ENCODE measurements at regions not wholly inside any gene's neighbourhood (a gene's known extent, or its start where the extent isn't known, plus 50 kb on each side); places are given as distances from the start of the nearest gene placed in this dataset.

DNA sequence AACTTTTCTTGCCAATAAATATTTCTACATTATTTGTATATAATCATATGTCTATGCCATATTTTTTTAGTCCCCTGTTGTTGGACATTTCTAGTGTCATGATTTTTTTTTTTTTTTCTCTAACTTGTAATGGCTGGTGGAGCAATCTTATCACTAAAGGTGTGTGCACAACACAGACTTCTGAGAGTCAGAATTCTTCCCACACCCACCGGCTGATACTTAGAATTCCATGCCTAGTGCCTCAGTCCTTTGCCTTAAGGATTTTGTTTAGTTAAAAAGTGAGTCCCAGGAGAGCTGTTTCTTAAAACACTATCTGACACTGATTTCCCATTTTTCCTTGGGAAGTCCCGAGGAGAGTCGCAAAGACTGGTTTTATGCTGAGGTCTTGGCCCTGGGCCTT, 87.7 kb upstream of the BARX2 start:
- H3K9me3 Mint-ChIP-seq = no peaks in the 10 kb centered on the region

DNA sequence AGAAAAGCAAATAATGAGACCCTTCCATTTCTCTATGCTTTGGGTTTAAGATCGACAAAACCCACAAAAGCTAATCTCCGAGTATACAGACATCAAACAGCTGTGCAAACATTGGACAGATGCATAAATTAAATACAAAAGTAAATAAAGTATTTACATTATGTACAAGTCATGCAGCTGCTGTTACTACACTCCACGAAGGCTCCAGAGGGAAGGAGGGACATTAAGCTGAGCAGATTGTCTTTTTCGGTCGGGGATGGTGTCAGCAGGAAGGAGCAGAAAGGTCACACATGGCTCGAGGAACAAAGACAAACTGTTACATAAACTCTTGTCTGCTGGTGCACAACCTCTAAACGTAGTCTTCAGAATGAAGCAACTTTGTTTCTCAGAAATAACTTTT, 88.8 kb upstream of the BARX2 start:
- Mint-ChIP-seq H3K4me1 (ENCODE audit: low read depth) (peaks cover 2% of the 10 kb centered on the region), H3K4me3 (no peak overlapping the region), H3K27me3 (peaks cover 26% of the 10 kb centered on the region), H3K9me3 (no peaks in the 10 kb centered on the region), H3K36me3 (no peaks in the 10 kb centered on the region), H3K27ac (no peak overlapping the region)
- ChIA-PET POLR2A (no interaction called here), CTCF (interaction anchor here (0.8 kb wide), 1 partner anchor 14 kb away, joined by 3 read pairs; no protein-coding TSS in a partner anchor)
- intact Hi-C loops (cut with micrococcal nuclease) = no loop called here
- DNase-seq = no peak

More for the DNA sequence above, 87.7 kb upstream of the BARX2 start:
- ChIA-PET POLR2A (no interaction called here), CTCF (no interaction called here)
- H3K27ac Mint-ChIP-seq = no peak overlapping the region
- DNase-seq = no peak
- intact Hi-C loops (cut with micrococcal nuclease) = no loop called here
- peaks cover 2% of the 10 kb centered on the region for H3K4me1 Mint-ChIP-seq (ENCODE audit: low read depth)
- H3K36me3 Mint-ChIP-seq = no peaks in the 10 kb centered on the region
- no peak overlapping the region for H3K4me3 Mint-ChIP-seq
- peaks cover 24% of the 10 kb centered on the region for H3K27me3 Mint-ChIP-seq

DNA sequence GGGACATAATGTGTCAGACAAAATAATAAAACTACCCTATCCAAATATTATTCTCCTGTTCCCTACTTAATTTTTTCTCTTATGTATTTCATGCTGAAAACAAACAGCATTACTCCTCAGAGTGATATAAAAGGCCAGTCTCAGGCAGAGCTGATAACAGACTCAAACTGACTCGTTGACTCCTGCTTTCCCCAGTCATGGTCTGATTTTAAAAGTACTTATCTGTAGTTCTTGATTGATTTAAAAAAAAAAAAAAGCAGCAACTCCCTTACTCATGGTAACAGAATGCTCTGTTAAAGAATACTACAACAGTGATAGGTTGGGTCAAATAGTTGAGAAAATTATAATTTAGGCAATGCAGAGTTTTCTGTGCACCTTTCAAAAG, 90.3 kb upstream of the BARX2 start:
- ChIA-PET CTCF (no interaction called here), POLR2A (no interaction called here)
- Mint-ChIP-seq H3K4me1 (ENCODE audit: low read depth) (peaks cover 5% of the 10 kb centered on the region), H3K9me3 (no peaks in the 10 kb centered on the region), H3K27ac (no peak overlapping the region), H3K4me3 (no peak overlapping the region), H3K36me3 (no peaks in the 10 kb centered on the region), H3K27me3 (peaks cover 26% of the 10 kb centered on the region)
- intact Hi-C loops (cut with micrococcal nuclease) = no loop called here
- DNase-seq = no peak

- DNase-seq = no peak
- no peak overlapping the region for H3K27ac Mint-ChIP-seq
- peaks cover 12% of the 10 kb centered on the region for H3K4me1 Mint-ChIP-seq (ENCODE audit: low read depth)
- peaks cover 15% of the 10 kb centered on the region for H3K27me3 Mint-ChIP-seq
- no peaks in the 10 kb centered on the region for H3K9me3 Mint-ChIP-seq
- no peak overlapping the region for H3K4me3 Mint-ChIP-seq
- intact Hi-C loops (cut with micrococcal nuclease) = no loop called here
- no peaks in the 10 kb centered on the region for H3K36me3 Mint-ChIP-seq
- CTCF ChIA-PET = no interaction called here
- POLR2A ChIA-PET = no interaction called here
Observed at GRCh38 chr11:129283141-129283540, 91.0 kb upstream of the ARHGAP32 start.

DNA sequence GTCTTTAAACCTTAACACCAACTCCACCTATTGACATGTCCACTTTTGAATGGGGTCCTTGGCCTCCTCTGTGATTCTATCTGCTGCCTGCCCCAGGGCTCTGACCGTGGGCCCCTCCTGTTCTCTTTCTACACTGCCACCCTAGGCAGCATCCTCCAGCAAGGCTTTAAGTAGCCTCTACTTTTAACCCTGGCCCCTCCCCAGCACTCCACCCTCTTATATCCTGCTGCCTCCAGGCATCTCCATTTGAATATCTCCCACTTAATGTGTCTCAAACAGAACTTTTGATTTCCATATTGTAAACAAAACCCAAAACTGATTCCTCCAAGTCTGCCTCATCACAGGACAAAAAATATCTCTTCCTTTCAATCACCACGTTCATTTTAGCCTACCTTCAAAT, 90.5 kb upstream of the ARHGAP32 start:
- POLR2A ChIA-PET = no interaction called here
- Mint-ChIP-seq H3K27ac (no peak overlapping the region), H3K9me3 (no peaks in the 10 kb centered on the region), H3K27me3 (peaks cover 20% of the 10 kb centered on the region), H3K36me3 (no peaks in the 10 kb centered on the region), H3K4me1 (ENCODE audit: low read depth) (peaks cover 12% of the 10 kb centered on the region), H3K4me3 (no peak overlapping the region)
- intact Hi-C loops (cut with micrococcal nuclease) = no loop called here
- CTCF ChIA-PET = no interaction called here
- no peak for DNase-seq

DNA sequence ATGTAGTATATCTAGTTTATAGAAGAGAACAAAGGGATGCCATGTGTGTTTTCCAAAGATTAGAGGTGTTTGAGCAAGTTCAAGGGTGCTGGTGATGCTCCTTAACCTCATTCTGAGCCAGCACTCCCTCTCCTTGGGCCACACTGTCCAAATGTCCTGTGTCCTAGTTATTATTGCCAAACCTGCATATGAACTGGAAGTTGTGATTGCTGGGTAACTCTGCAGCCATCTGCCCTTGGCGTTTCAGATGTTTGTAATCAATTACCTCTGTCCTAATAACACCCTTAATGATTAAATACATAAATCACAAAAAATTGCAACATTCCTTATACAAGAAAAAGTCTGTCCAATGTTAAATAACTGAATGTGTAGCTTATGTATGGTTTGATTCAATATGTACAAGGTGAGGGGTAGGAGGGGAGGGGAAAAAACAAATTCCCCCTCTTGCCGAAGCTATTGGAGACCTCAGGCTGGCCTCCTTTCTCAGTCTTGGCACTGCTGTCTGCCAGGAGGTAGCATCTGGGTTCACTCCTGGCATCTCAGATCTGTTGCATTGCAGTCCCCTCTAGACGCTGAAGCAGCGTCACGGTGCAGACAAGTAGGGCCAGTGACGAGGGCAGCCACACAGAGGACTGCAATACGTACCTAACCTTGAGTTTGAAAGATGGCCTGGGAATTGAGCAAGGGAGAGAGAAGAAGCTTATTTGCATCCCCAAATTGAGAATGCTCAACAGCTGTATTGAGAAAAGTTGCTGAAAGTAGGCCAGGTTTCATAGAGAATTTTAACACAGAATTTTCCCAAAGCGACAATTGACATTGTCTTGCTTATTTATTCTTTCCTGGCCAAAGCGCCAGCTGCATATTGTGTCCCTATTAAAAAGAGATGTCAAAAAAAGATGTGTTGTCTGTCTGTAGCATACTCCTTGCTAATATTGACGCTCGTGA, 89.6 kb upstream of the ARHGAP32 start:
- Mint-ChIP-seq H3K27ac (no peak overlapping the region), H3K4me3 (no peak overlapping the region), H3K9me3 (no peaks in the 10 kb centered on the region), H3K27me3 (peaks cover 25% of the 10 kb centered on the region), H3K36me3 (no peaks in the 10 kb centered on the region), H3K4me1 (ENCODE audit: low read depth) (peaks cover 12% of the 10 kb centered on the region)
- ChIA-PET CTCF (no interaction called here), POLR2A (no interaction called here)
- intact Hi-C loops (cut with micrococcal nuclease) = loop anchor here (2.0 kb wide), 3 partner anchors 19 to 165 kb away; no protein-coding TSS in a partner anchor
- DNase-seq = no peak

- peak overlapping the region; percentile 19 for H3K27ac Mint-ChIP-seq
- no peaks in the 10 kb centered on the region for H3K9me3 Mint-ChIP-seq
- peak overlapping the region; percentile 65 for H3K4me3 Mint-ChIP-seq
- DNase-seq = peak; percentile 53
- ChIA-PET POLR2A (no interaction called here), CTCF (no interaction called here)
- no peaks in the 10 kb centered on the region for H3K36me3 Mint-ChIP-seq
- H3K4me1 Mint-ChIP-seq (ENCODE audit: low read depth) = peaks cover 12% of the 10 kb centered on the region
- intact Hi-C loops (cut with micrococcal nuclease) = loop anchor here (1.0 to 2.0 kb wide), 4 partner anchors 21 to 363 kb away; no protein-coding TSS in a partner anchor
- H3K27me3 Mint-ChIP-seq = peaks cover 25% of the 10 kb centered on the region
Observed at GRCh38 chr11:129280027-129280811, 88.1 kb upstream of the ARHGAP32 start.

DNA sequence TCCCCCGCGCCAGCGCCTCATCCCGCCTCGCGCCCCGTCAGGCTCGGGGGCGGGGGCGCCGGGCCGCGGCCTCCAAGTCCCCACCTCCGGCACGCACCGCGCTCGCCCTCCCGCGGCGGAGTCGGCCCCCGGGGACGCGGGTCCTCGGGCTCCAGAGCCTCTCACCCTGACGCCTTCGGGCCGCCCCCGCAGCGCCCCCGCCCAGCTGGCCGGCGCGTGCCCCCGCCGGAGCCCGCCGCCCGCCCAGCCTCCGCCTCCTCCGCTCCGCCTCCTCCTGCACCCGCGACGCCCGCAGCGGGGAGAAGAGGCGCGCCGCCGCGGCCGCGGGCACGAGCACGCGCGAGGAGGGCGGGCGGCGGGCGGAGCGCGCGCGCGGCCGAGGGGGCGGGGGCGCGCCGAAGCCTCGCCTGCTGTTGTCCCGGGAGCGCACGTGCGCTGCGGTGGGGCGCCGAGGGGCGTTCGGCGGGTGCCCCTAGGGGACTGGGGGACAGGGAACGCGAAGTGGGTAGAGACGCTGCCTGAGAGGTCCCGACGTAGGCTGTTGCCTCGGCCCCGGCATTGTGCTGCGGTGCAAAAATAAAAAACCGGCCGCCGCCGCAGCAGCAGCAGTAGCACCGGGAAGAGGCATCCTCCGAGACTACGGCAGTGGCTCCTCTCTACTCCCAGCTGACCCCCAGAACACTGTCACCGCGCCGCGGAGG, 87.4 kb upstream of the ARHGAP32 start:
- H3K27ac Mint-ChIP-seq = peak overlapping the region; percentile 19
- no peaks in the 10 kb centered on the region for H3K9me3 Mint-ChIP-seq
- H3K4me1 Mint-ChIP-seq (ENCODE audit: low read depth) = peaks cover 12% of the 10 kb centered on the region
- no peaks in the 10 kb centered on the region for H3K36me3 Mint-ChIP-seq
- DNase-seq = peak; percentile 67
- peaks cover 25% of the 10 kb centered on the region for H3K27me3 Mint-ChIP-seq
- peak overlapping the region; percentile 65 for H3K4me3 Mint-ChIP-seq
- intact Hi-C loops (cut with micrococcal nuclease) = loop anchor here (1.0 to 2.0 kb wide), 4 partner anchors 21 to 364 kb away; no protein-coding TSS in a partner anchor
- POLR2A ChIA-PET = no interaction called here
- CTCF ChIA-PET = no interaction called here

DNA sequence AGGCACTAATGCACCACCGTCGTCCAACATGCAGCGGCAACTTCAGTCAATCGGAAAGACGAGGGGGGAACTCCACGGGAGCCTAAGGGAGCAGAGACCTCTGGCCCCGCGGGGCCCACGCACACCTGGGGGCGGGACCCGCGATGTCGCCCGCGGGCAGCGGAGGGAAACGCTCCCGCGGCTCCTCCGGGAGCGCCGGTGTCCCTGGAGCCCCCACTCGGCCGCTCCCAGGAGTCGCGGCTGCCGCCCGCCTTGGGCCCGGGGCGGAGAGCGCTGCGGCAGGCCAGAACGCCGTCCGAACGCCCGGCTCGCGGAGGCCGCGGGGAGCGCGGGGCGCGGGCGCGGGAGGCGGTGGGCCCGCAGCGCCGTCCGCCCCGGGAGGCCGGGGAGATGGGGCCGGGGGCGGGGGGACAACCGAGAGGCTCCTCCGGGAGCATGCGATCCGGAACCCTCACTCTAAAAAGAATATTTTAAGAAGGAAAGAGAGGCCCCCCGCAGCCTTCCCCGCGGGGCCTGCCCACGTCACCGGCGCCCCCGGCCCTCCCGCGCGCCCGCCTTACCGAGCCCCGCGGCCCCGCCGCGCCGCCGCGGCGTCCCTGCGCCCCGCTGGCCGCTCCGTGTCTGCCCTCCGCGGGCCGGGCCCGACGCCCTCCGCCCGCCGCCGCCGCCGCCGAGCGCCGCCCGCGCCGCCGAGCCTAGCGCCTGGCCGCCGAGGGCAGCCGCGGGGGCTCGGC, 86.6 kb upstream of the ARHGAP32 start:
- POLR2A ChIA-PET = no interaction called here
- no peaks in the 10 kb centered on the region for H3K36me3 Mint-ChIP-seq
- H3K27me3 Mint-ChIP-seq = peaks cover 25% of the 10 kb centered on the region
- peak overlapping the region; percentile 72 for H3K4me3 Mint-ChIP-seq
- no peaks in the 10 kb centered on the region for H3K9me3 Mint-ChIP-seq
- H3K27ac Mint-ChIP-seq = no peak overlapping the region
- peaks cover 12% of the 10 kb centered on the region for H3K4me1 Mint-ChIP-seq (ENCODE audit: low read depth)
- CTCF ChIA-PET = no interaction called here
- DNase-seq = peak; percentile 15
- intact Hi-C loops (cut with micrococcal nuclease) = no loop called here

DNA sequence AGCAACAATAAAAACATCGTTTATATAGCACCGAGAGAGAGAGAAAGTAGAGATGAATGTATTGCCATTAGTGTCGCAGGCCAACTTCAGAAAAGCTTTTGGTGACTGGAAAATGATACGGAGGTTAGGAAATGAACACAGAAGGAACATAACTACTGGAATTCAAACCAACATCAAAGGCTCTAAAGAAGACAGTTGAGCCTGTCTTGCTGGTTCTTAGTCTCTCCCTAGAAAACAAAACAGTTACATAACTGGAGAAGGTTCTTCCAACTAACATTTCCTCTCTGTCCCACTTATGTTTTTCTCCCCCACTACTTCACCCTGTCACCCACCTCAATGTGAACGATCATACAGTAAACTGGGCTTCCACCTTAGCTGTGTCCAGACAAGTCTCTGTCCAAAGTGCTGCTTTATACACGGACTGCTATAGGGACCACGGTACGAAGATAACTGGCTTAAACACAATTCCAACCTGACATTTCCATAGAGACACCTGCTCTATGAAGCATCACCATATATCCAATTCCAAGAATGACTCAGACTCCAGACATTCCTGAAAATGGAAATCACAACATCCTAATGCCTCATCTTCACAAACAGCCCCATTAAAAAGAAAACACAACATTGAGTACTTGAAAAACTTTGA, 85.2 kb upstream of the ARHGAP32 start:
- Mint-ChIP-seq H3K27ac (no peak overlapping the region), H3K4me3 (no peak overlapping the region), H3K9me3 (no peaks in the 10 kb centered on the region), H3K36me3 (no peaks in the 10 kb centered on the region), H3K27me3 (peaks cover 22% of the 10 kb centered on the region), H3K4me1 (ENCODE audit: low read depth) (peaks cover 10% of the 10 kb centered on the region)
- intact Hi-C loops (cut with micrococcal nuclease) = no loop called here
- ChIA-PET POLR2A (no interaction called here), CTCF (no interaction called here)
- DNase-seq = no peak

DNA sequence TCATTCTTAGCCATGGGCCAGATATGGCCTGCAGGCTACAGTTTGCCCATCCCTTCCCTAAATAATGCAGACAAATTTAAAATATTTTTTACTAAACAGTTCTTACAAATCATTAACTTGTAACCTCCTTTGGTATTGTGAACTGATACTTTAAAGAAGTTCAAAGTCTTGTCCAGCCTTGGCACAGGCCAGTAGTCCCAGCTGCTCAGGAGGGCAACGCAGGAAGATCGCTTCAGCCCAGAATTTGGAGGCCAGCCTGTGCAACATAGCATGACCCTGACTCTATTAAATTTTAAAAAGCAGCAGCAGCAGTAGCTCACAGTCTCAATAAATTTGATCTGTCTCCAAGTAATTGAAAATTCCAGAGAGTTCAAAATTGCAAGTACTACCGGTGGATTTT, 83.7 kb upstream of the ARHGAP32 start:
- Mint-ChIP-seq H3K9me3 (no peaks in the 10 kb centered on the region), H3K4me1 (ENCODE audit: low read depth) (peaks cover 10% of the 10 kb centered on the region), H3K27me3 (peaks cover 22% of the 10 kb centered on the region), H3K36me3 (no peaks in the 10 kb centered on the region), H3K4me3 (no peak overlapping the region), H3K27ac (no peak overlapping the region)
- ChIA-PET POLR2A (interaction anchor here (0.6 kb wide), 1 partner anchor 24 kb away, joined by 4 read pairs; no protein-coding TSS in a partner anchor), CTCF (no interaction called here)
- intact Hi-C loops (cut with micrococcal nuclease) = no loop called here
- DNase-seq = no peak
